Kidney (tissue), 13 donors: ENCODE measurements at regions not wholly inside any gene's neighbourhood (a gene's known extent, or its start where the extent isn't known, plus 50 kb on each side); places are given as distances from the start of the nearest gene placed in this dataset.

ENCODE experiments used
- DNase-seq, 5 donors: peaks; one replicate each; pipeline ENCODE4 v3.0.0-alpha.2; 2013 to 2020
- FAIRE-seq: peaks from 2 replicates; lab custom pipeline; 2012; peaks lifted over from hg19 to GRCh38; lab: Jason Lieb, UNC
- H3K27ac ChIP-seq, 2 donors: one replicate each; pipeline ENCODE4 v1.7.0; 2013; ENCODE audit warnings: low read depth in 2 of 2, low read length in 2 of 2, inconsistent platforms in 1 of 2
- H3K27me3 ChIP-seq: one replicate; pipeline ENCODE4 v1.7.1; 2013; ENCODE audit warnings: low read length, inconsistent platforms; ENCODE audit not compliant: control insufficient read depth, insufficient read depth
- H3K36me3 ChIP-seq, 3 donors: one replicate each; pipeline versions ENCODE4 v1.7.0 to v1.7.1; 2013; ENCODE audit warnings: low read length in 3 of 3, control low read depth in 1 of 3, inconsistent platforms in 1 of 3; ENCODE audit not compliant: insufficient read depth in 3 of 3, control insufficient read depth in 2 of 3
- H3K4me1 ChIP-seq, 3 donors: one replicate each; pipeline versions ENCODE4 v1.7.0 to v1.7.1; 2013; ENCODE audit warnings: low read length in 3 of 3, inconsistent platforms in 1 of 3, low read depth in 1 of 3; ENCODE audit not compliant: control insufficient read depth in 2 of 3, insufficient read depth in 2 of 3
- H3K4me3 ChIP-seq, 3 donors: one replicate each; pipeline versions ENCODE4 v1.7.0 to v1.8.1; 2013; ENCODE audit warnings: low read length in 3 of 3, control low read depth in 1 of 3, inconsistent platforms in 1 of 3
- H3K9ac ChIP-seq, 3 donors: one replicate each; pipeline versions ENCODE4 v1.7.0 to v1.7.1; 2013; ENCODE audit warnings: low read length in 3 of 3, control low read depth in 1 of 3, inconsistent platforms in 1 of 3
- H3K9me3 ChIP-seq, 3 donors: one replicate each; pipeline versions ENCODE4 v1.7.0 to v1.7.1; 2013; ENCODE audit warnings: low read length in 3 of 3, control low read depth in 1 of 3, inconsistent platforms in 1 of 3; ENCODE audit not compliant: control insufficient read depth in 2 of 3, insufficient read depth in 1 of 3
- CTCF ChIP-seq: IDR thresholded peaks from 3 replicates; pipeline ENCODE4 v1.5.1; 2012; ENCODE audit warnings: mild to moderate bottlenecking, moderate library complexity, borderline replicate concordance; ENCODE audit not compliant: insufficient read depth; ENCODE audit errors: extremely low read depth
- intact Hi-C: fragments of 100-400 bp; cut with DNase I; formaldehyde crosslinking; loops from one replicate; pipeline ENCODE4 v1.11.1; 2022
- donor health status: control.
- donor health status: control.
- donor health status: control.
- donor health status: control.
- donor health status: control.
- donor health status: DM: yes; HTN: yes; CAD: no.
- donor health status: Normal renal cell carcinoma (clear cell type).

DNA sequence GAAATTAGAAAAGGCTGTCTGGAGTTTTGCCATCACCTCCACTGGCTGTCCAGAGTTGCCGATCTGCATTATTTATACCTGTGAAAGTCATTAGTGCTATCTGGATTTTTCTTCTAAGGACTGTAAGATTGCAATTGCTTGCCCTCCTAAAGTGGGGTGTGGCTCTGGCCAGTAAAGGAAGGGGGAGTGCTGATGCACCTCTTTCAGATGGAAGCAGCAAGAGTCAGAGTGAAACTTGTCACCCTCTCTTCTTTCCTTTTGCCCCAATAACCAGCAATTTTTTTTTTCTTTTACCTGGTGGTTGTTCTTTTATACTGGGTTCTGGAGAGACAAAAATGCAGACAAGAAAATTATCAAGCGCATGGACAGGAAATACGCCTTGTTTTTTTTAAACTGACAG lies 527.4 kb upstream of the NRP1 start:
- Histone ChIP-seq H3K36me3 (no peaks in the 10 kb centered on the region), H3K27ac (no peak overlapping the region), H3K9ac (no peak overlapping the region), H3K27me3 (no peaks in the 10 kb centered on the region), H3K9me3 (no peaks in the 10 kb centered on the region), H3K4me1 (peaks cover 0 to 6% (median 5%) of the 10 kb centered on the region in 3 donors), H3K4me3 (peak overlapping the region in 1 of 3 donors; percentile 6)
- FAIRE-seq = no peak
- intact Hi-C loops = no loop called here
- no peak for TF ChIP-seq CTCF
- no peak for DNase-seq

GRCh38 chr10:33861016-33861704 lies 526.7 kb upstream of the NRP1 start:
- Histone ChIP-seq H3K27ac (no peak overlapping the region), H3K36me3 (no peaks in the 10 kb centered on the region), H3K4me3 (no peak overlapping the region), H3K27me3 (no peaks in the 10 kb centered on the region), H3K4me1 (peaks cover 0 to 6% (median 5%) of the 10 kb centered on the region in 3 donors), H3K9me3 (no peaks in the 10 kb centered on the region), H3K9ac (no peak overlapping the region)
- intact Hi-C loops = no loop called here
- no peak for DNase-seq
- no peak for FAIRE-seq
- no peak for TF ChIP-seq CTCF

DNA sequence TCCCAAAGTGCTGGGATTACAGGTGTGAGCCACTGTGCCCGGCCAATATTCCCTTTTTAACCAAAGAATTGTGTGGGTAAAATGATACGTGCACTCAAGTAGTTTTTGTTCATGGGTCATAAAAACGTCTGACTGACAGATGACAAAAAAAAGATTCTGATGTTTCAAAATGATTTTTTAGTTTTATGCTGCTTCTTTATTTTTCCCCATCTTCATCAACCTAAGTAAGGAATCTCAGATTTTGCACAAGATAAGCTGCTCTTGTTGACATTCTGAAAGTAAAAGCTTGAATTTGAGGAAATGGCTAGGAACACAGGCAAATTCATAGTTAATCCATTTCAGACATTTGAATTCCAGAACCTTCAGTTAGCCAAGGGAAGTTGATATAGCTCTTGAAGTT lies 526.1 kb upstream of the NRP1 start:
- TF ChIP-seq CTCF = no peak
- FAIRE-seq (no peak), DNase-seq (no peak)
- no peak overlapping the region for H3K9ac ChIP-seq
- H3K4me3 ChIP-seq = no peak overlapping the region
- H3K36me3 ChIP-seq = no peaks in the 10 kb centered on the region
- no peak overlapping the region for H3K27ac ChIP-seq
- peaks cover 0 to 6% (median 5%) of the 10 kb centered on the region in 3 donors for H3K4me1 ChIP-seq
- intact Hi-C loops = no loop called here
- H3K9me3 ChIP-seq = no peaks in the 10 kb centered on the region
- no peaks in the 10 kb centered on the region for H3K27me3 ChIP-seq
